Left ventricle myocardium inferior (tissue), 1 donor: ENCODE measurements at regions not wholly inside any gene's neighbourhood (a gene's known extent, or its start where the extent isn't known, plus 50 kb on each side); places are given as distances from the start of the nearest gene placed in this dataset.

Experiments used
- DNase-seq: peaks from one replicate; pipeline ENCODE4 v3.0.0-alpha.2; 2020
- H3K27ac ChIP-seq: fragments of 200-600 bp; replicated peaks from 2 replicates; pipeline ENCODE4 v1.8.0; 2021
- H3K27me3 ChIP-seq: fragments of 200-600 bp; 2 replicates; pipeline ENCODE4 v1.8.0; 2021; ENCODE audit warnings: low read depth
- H3K36me3 ChIP-seq: fragments of 200-600 bp; 2 replicates; pipeline ENCODE4 v1.8.0; 2021
- H3K4me1 ChIP-seq: fragments of 200-600 bp; 2 replicates; pipeline ENCODE4 v1.8.0; 2021
- H3K4me3 ChIP-seq: fragments of 200-600 bp; 2 replicates; pipeline ENCODE4 v1.8.0; 2021; ENCODE audit warnings: mild to moderate bottlenecking, moderate library complexity
- H3K9me3 ChIP-seq: fragments of 200-600 bp; replicated peaks from 2 replicates; pipeline ENCODE4 v1.8.0; 2021
- CTCF ChIP-seq: fragments of 200-600 bp; IDR thresholded peaks from 2 replicates; pipeline ENCODE4 v1.8.0; 2021; ENCODE audit warnings: antibody characterized with exemption, mild to moderate bottlenecking, borderline replicate concordance
- intact Hi-C: fragments of 100-400 bp; cut with micrococcal nuclease; formaldehyde crosslinking; loops from one replicate; pipeline ENCODE4 v1.11.0; 2022
- donor health status: DM: no; HTN: yes; CAD: no; lungs with severe emphysema.

- Histone ChIP-seq H3K9me3 (peaks cover 39% of the 10 kb centered on the region), H3K36me3 (no peaks in the 10 kb centered on the region), H3K4me3 (no peak overlapping the region), H3K4me1 (no peaks in the 10 kb centered on the region), H3K27ac (no peak overlapping the region), H3K27me3 (no peaks in the 10 kb centered on the region)
- intact Hi-C loops: no loop called here
- TF ChIP-seq CTCF: no peak
- no peak for DNase-seq
These were observed 428.9 kb downstream of the SIPA1L2 start for GRCh38 chr1:232201024-232201423.

- DNase-seq: no peak
- Histone ChIP-seq H3K36me3 (no peaks in the 10 kb centered on the region), H3K9me3 (peaks cover 10% of the 10 kb centered on the region), H3K27ac (no peak overlapping the region), H3K27me3 (no peaks in the 10 kb centered on the region), H3K4me3 (no peak overlapping the region), H3K4me1 (no peaks in the 10 kb centered on the region)
- intact Hi-C loops: no loop called here
- no peak for TF ChIP-seq CTCF
These were observed 433.9 kb downstream of the SIPA1L2 start for GRCh38 chr1:232196042-232196441.

DNA sequence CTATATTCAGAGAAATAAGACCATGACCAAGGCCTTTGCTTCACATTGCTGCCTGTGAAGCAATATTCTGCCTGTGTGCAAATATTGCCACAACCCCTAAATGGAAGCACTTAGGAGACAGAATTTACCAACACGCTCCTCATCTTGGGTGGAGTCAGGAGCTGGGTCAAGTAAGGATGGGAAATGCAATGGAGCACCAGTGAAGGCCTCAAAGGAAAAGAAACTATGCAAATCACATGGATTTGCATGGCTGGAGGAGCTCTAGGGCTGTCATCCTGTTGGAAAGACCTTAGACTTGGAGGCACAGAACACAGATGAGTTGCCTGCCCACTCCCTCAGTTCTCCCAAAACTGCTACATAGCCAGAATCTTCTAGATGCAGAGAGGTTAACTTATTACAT lies 435.5 kb downstream of the SIPA1L2 start:
- intact Hi-C loops: no loop called here
- no peak for DNase-seq

DNA sequence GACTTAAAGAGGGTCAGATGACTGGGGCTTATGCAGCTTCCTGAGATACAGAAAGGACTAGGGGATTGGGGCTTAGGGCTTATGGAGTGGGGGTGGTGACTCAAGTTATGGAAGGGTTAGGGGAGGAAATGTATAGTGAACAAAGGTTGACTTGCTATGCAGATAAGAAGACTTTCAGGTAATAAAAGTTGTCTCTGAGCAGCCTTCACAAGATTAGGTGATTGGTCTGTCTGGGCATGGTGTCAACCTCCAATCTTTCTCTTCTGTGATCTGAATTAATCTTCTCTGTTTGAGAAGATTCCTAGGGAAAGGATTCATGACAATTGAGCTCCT lies 436.5 kb downstream of the SIPA1L2 start:
- Histone ChIP-seq H3K36me3 (no peaks in the 10 kb centered on the region), H3K27ac (no peak overlapping the region), H3K27me3 (no peaks in the 10 kb centered on the region), H3K4me3 (no peak overlapping the region), H3K9me3 (no peaks in the 10 kb centered on the region), H3K4me1 (no peaks in the 10 kb centered on the region)
- no peak for TF ChIP-seq CTCF
- no peak for DNase-seq
- intact Hi-C loops: no loop called here

More for the DNA sequence above, 435.5 kb downstream of the SIPA1L2 start:
- no peak for TF ChIP-seq CTCF
- H3K9me3 ChIP-seq: no peaks in the 10 kb centered on the region
- H3K27ac ChIP-seq: no peak overlapping the region
- H3K4me3 ChIP-seq: no peak overlapping the region
- H3K4me1 ChIP-seq: no peaks in the 10 kb centered on the region
- no peaks in the 10 kb centered on the region for H3K27me3 ChIP-seq
- H3K36me3 ChIP-seq: no peaks in the 10 kb centered on the region

DNA sequence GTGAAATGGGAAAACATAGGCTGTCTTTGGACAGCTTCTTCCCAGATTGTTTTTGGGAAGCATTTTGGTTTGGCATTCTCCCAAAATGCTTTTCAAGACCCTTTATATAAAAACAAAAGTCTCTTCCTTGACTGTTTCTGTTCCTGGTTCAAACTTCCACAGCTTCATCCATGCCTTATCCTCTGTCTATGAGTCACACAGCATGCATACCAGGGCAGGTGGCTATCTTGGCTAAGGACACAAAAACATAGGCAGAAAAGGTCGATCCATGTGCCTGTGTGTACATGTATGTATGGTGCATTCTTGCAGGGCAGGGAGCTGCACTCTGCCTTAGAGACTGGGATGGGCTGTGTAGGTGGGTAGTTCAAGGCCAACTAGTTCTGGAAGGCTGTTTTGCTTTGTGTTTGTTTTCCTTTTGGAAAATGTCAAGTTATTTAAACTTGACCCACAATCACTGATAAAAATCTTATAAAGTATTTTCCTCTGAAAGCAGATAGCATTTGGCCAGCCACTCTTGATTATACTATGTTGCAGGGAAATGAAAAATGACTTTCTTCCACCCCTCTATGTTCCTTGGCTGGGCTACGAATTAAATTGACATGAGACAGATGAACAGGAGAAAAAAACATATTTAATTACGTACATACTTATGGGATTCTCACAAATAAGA lies 437.0 kb downstream of the SIPA1L2 start:
- Histone ChIP-seq H3K9me3 (no peaks in the 10 kb centered on the region), H3K4me3 (no peak overlapping the region), H3K27ac (no peak overlapping the region), H3K36me3 (no peaks in the 10 kb centered on the region), H3K27me3 (no peaks in the 10 kb centered on the region), H3K4me1 (no peaks in the 10 kb centered on the region)
- intact Hi-C loops: no loop called here
- no peak for DNase-seq
- no peak for TF ChIP-seq CTCF
